ENCODE measurements at regions not wholly inside any gene's neighbourhood (a gene's known extent, or its start where the extent isn't known, plus 50 kb on each side); places are given as distances from the start of the nearest gene placed in this dataset.

DNA sequence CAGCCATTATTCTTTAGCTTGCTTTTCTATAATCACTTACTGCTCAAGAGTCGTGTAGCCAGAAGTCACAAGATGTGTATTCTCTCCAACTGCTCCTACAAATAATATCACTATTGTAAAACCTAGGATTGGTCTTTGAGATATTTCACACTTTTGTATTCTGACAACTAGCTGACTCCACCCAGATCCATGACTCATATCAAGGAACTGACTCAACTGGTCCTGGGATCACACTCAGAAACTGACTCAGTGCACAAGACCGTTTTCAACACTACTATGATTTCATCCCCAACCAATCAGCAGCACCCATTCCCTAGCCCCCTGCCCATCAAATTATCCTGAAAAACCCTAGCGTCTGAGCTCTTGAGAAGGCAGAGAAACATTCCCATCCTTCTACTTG lies 56.5 kb upstream of the ORC5 start:
- TF ChIP-seq GATA3 (IDR thresholded peaks at IDR 0.05; ENCODE audit: low read depth, low read length) (no peak), GATA2 (IDR thresholded peaks at IDR 0.05; ENCODE audit: low read depth, low read length) (no peak)

Measured in SH-SY5Y (cell line).